ENCODE measurements at regions not wholly inside any gene's neighbourhood (a gene's known extent, or its start where the extent isn't known, plus 50 kb on each side); places are given as distances from the start of the nearest gene placed in this dataset.

DNA sequence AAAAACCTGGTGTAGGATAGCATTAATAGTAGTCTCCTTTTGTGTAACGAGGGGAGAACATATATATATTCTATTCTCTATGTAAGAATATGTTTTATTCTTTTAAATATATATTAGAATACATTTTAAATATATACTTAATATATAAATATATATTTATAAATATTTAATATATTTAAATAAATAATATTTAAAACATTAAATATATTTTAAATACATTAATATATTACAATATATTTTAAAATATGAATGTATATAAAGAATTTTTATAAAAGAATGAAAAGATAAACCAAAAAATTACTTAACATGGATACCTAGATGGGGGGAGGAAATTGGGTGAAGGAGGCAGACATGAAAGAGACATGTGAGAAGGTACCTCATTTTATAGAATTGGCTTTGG lies 53.0 kb upstream of the ZNF831 start:
- H3K4me1 Mint-ChIP-seq = no peaks in the 10 kb centered on the region
- no peaks in the 10 kb centered on the region for H3K27me3 Mint-ChIP-seq (ENCODE audit: low read depth in 2 of 2)
- TF ChIP-seq, protein P1, sequence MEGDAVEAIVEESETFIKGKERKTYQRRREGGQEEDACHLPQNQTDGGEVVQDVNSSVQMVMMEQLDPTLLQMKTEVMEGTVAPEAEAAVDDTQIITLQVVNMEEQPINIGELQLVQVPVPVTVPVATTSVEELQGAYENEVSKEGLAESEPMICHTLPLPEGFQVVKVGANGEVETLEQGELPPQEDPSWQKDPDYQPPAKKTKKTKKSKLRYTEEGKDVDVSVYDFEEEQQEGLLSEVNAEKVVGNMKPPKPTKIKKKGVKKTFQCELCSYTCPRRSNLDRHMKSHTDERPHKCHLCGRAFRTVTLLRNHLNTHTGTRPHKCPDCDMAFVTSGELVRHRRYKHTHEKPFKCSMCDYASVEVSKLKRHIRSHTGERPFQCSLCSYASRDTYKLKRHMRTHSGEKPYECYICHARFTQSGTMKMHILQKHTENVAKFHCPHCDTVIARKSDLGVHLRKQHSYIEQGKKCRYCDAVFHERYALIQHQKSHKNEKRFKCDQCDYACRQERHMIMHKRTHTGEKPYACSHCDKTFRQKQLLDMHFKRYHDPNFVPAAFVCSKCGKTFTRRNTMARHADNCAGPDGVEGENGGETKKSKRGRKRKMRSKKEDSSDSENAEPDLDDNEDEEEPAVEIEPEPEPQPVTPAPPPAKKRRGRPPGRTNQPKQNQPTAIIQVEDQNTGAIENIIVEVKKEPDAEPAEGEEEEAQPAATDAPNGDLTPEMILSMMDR (IDR thresholded peaks at IDR 0.05) = no peak
- no CpG with 5 or more reads among the region's 1 CpG for WGBS (ENCODE audit: insufficient coverage)
- no peak overlapping the region for H3K27ac Mint-ChIP-seq
- no peak for DNase-seq
- Histone ChIP-seq H3K9me3 (ENCODE audit: control insufficient read depth, insufficient read depth, low read length) (no peaks in the 10 kb centered on the region), H3K4me3 (ENCODE audit: low read length) (no peak overlapping the region), H3K4me1 (ENCODE audit: control insufficient read depth, insufficient read depth, low read length) (no peaks in the 10 kb centered on the region), H3K27ac (ENCODE audit: low read length) (no peak overlapping the region), H3K27me3 (ENCODE audit: control insufficient read depth, insufficient read depth, low read length) (no peaks in the 10 kb centered on the region), H3K36me3 (ENCODE audit: control insufficient read depth, insufficient read depth, low read length) (no peaks in the 10 kb centered on the region)
- no peaks in the 10 kb centered on the region for H3K9me3 Mint-ChIP-seq
- H3K36me3 Mint-ChIP-seq = no peaks in the 10 kb centered on the region
- ATAC-seq = no peak
- no peak overlapping the region for H3K4me3 Mint-ChIP-seq
- intact Hi-C loops (cut with micrococcal nuclease) = no loop called here

GRCh38 chr20:59105581-59105980 lies 58.0 kb upstream of the ZNF831 start:
- Mint-ChIP-seq H3K4me1 (peaks cover 11% of the 10 kb centered on the region in 2 donors), H3K4me3 (no peak overlapping the region), H3K27me3 (ENCODE audit: low read depth in 2 of 2) (peaks cover 4 to 12% of the 10 kb centered on the region in 2 donors), H3K9me3 (no peaks in the 10 kb centered on the region), H3K27ac (no peak overlapping the region), H3K36me3 (no peaks in the 10 kb centered on the region)
- Histone ChIP-seq H3K27me3 (ENCODE audit: control insufficient read depth, insufficient read depth, low read length) (no peaks in the 10 kb centered on the region), H3K36me3 (ENCODE audit: control insufficient read depth, insufficient read depth, low read length) (no peaks in the 10 kb centered on the region), H3K27ac (ENCODE audit: low read length) (no peak overlapping the region), H3K4me1 (ENCODE audit: control insufficient read depth, insufficient read depth, low read length) (peaks cover 3% of the 10 kb centered on the region), H3K4me3 (ENCODE audit: low read length) (no peak overlapping the region), H3K9me3 (ENCODE audit: control insufficient read depth, insufficient read depth, low read length) (no peaks in the 10 kb centered on the region)
- 85% methylated on average over 3 of the region's 4 CpGs for WGBS (ENCODE audit: insufficient coverage)
- no peak for DNase-seq
- TF ChIP-seq, protein P1 (IDR thresholded peaks at IDR 0.05) = no peak
- ATAC-seq = no peak
- intact Hi-C loops (cut with micrococcal nuclease) = no loop called here

- Mint-ChIP-seq H3K27ac (no peak overlapping the region), H3K4me1 (peaks cover 11% of the 10 kb centered on the region in 2 donors), H3K9me3 (no peaks in the 10 kb centered on the region), H3K27me3 (ENCODE audit: low read depth in 2 of 2) (peaks cover 7 to 12% of the 10 kb centered on the region in 2 donors), H3K36me3 (no peaks in the 10 kb centered on the region), H3K4me3 (no peak overlapping the region)
- Histone ChIP-seq H3K27me3 (ENCODE audit: control insufficient read depth, insufficient read depth, low read length) (no peaks in the 10 kb centered on the region), H3K27ac (ENCODE audit: low read length) (no peak overlapping the region), H3K4me1 (ENCODE audit: control insufficient read depth, insufficient read depth, low read length) (peaks cover 3% of the 10 kb centered on the region), H3K9me3 (ENCODE audit: control insufficient read depth, insufficient read depth, low read length) (no peaks in the 10 kb centered on the region), H3K4me3 (ENCODE audit: low read length) (no peak overlapping the region), H3K36me3 (ENCODE audit: control insufficient read depth, insufficient read depth, low read length) (no peaks in the 10 kb centered on the region)
- TF ChIP-seq, protein P1 (IDR thresholded peaks at IDR 0.05) = no peak
- DNase-seq (no peak), ATAC-seq (no peak)
- intact Hi-C loops (cut with micrococcal nuclease) = no loop called here
- WGBS (ENCODE audit: insufficient coverage) = 78% methylated on average over 2 of the region's 2 CpGs
Measured at GRCh38 chr20:59104831-59105230, 58.8 kb upstream of the ZNF831 start.

GRCh38 chr20:59103573-59103972 lies 60.0 kb upstream of the ZNF831 start:
- H3K27ac Mint-ChIP-seq = no peak overlapping the region
- peaks cover 7 to 13% of the 10 kb centered on the region in 2 donors for H3K27me3 Mint-ChIP-seq (ENCODE audit: low read depth in 2 of 2)
- Histone ChIP-seq H3K9me3 (ENCODE audit: control insufficient read depth, insufficient read depth, low read length) (no peaks in the 10 kb centered on the region), H3K27me3 (ENCODE audit: control insufficient read depth, insufficient read depth, low read length) (no peaks in the 10 kb centered on the region), H3K4me1 (ENCODE audit: control insufficient read depth, insufficient read depth, low read length) (peaks cover 3% of the 10 kb centered on the region), H3K36me3 (ENCODE audit: control insufficient read depth, insufficient read depth, low read length) (no peaks in the 10 kb centered on the region), H3K27ac (ENCODE audit: low read length) (no peak overlapping the region), H3K4me3 (ENCODE audit: low read length) (no peak overlapping the region)
- ATAC-seq (no peak), DNase-seq (no peak)
- intact Hi-C loops (cut with micrococcal nuclease) = no loop called here
- peaks cover 11% of the 10 kb centered on the region in 2 donors for H3K4me1 Mint-ChIP-seq
- WGBS (ENCODE audit: insufficient coverage) = no CpG with 5 or more reads among the region's 1 CpG
- H3K9me3 Mint-ChIP-seq = no peaks in the 10 kb centered on the region
- H3K4me3 Mint-ChIP-seq = no peak overlapping the region
- TF ChIP-seq, protein P1 (IDR thresholded peaks at IDR 0.05) = no peak
- no peaks in the 10 kb centered on the region for H3K36me3 Mint-ChIP-seq

All from natural killer cell (primary cell).